LNCaP clone FGC (cell line): ENCODE measurements at regions not wholly inside any gene's neighbourhood (a gene's known extent, or its start where the extent isn't known, plus 50 kb on each side); places are given as distances from the start of the nearest gene placed in this dataset.

ENCODE experiments used
- DNase-seq: peaks from one replicate; pipeline ENCODE4 v3.0.0-alpha.2; 2011; ENCODE audit warnings: low read depth
- H3K4me3 ChIP-seq: 2 replicates; pipeline ENCODE4 v1.5.1; 2011; ENCODE audit warnings: mild to moderate bottlenecking, low read depth, low read length, control low read depth
- CTCF ChIP-seq: IDR thresholded peaks from 2 replicates; pipeline ENCODE4 v1.5.1; 2012; ENCODE audit warnings: mild to moderate bottlenecking; ENCODE audit not compliant: control insufficient read depth, insufficient read depth; ENCODE audit errors: extremely low read depth

DNA sequence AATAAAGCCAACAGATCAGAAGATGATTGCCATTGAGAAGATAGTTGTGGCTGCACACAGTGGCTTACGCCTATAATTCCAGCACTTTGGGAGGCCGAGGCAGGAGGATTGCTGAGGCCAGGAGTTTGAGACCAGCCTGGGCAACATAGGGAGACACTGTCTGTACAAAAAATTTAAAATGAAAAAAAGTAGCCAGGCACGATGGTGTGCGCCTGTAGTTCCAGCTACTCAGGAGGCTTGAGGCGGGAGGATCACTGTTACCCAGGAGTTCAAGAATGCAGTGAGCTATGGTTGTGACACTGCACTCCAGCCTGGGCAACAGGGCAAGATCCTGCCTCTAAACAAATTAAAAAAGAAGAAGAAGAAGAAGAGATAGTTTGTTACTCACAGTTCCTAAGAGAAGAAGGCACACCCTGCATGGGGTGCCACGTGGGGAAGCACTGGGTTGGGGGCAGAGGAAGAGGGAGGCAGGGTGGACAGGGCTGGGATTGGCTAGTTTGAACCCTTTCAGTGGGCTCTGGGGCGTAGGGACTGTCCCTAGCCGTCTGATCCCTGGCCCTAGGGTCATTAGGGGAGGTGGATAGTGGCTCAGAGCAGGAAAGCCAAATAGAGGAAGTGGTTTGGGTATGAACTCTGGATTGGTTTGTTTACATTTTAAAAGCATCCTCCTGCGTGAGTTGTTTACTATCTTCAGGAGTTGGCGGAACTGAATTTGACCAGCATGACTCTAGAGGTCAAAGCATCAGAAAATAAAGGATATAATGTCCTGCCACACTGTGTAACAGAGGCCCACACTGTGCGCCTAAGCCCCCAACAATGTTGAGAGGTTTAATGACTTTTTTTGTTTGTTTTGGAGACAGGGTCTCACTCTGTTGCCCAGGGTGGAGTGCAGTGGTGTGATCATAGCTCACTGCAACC lies 60.5 kb upstream of the MEDAG start:
- TF ChIP-seq CTCF = no peak
- DNase-seq = no peak
- no peak overlapping the region for H3K4me3 ChIP-seq

- TF ChIP-seq CTCF = no peak
- H3K4me3 ChIP-seq = no peak overlapping the region
- no peak for DNase-seq
Observed at GRCh38 chr13:30846311-30846710, 59.8 kb upstream of the MEDAG start.

DNA sequence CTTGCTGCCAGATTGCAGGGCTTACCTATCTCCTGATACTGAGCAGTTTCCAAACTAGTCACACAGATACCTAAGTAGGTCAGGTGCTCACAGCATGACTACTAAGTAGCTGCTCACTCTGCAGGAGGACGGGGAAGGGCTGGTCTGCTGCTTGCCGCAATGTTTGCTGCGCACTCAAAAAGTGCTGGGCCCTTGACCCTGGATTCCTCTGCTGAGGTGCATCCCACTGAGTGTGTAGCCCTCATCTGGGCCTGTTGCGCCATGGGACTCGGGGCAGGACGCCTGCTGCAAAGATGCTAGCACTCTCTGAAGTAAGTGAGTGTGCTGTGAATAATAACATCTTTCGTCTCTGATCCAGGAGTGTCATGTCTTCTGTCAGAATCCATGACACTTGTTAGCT lies 59.2 kb upstream of the MEDAG start:
- no peak overlapping the region for H3K4me3 ChIP-seq
- no peak for DNase-seq
- TF ChIP-seq CTCF = no peak

DNA sequence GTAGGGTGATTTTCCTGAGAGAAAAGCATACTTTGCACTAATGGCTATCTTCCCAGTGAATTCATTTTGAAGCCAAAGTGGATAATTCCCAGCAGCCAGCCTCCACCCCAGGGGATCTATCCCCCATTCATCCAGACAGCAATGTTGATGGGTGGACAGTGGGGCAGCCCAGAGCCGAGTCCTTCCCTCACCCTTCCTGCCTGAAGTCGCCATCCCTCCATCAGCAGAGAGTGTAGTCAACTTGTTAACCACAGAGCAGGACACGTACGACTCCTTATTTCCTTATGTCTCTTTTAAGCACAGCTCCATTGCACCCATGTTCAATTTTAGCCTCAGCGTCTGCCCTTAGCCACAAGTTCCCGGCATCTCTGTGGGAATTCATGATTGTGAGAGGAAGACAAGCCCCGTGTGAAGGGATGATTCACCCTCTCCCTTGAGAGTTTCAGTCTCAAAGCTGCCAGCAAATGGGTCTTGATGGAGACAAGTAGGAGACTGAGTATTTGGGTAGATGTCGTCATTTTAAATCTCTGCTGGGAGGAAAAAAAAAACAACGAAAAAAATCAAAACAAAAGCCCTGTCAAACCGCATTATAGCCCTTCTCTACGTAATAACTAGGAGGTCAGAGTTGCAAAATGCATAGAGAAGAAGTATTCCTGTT lies 58.3 kb upstream of the MEDAG start:
- H3K4me3 ChIP-seq = no peak overlapping the region
- TF ChIP-seq CTCF = no peak

DNA sequence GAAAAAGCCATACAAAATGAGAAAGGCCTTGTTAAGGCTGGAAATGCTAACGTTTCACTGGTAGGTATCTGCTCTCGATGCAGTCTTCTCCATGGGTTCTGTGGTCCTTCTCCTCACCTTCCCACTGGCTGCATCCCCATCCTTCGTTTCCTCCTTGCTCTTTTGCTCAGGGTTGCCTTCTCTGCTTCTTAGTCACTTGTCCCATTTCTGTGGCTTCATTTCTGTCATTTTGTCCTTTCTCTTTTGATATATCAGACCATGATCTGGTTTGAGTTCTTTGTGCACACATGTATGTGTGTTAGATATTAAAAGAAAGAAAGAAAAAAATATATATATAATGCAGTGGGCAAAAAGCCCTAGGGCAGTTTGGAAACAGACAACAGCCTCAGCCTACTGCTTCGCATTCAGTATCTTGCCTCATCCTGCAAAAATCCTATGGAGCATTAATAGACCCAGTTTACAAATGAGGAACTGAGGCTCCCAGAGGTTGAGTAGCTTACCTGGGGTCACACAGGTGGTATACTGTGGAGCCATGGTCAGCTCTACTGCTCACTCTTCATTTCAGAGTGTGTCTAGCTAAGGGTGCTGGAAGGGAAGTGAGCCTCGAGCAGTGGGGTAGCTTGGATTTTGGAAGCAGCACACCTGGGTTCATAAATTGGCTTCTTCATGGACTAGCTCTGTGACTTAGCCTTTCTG lies 57.6 kb upstream of the MEDAG start:
- DNase-seq = no peak
- no peak overlapping the region for H3K4me3 ChIP-seq
- no peak for TF ChIP-seq CTCF

More for the DNA sequence above, 58.3 kb upstream of the MEDAG start:
- DNase-seq = no peak

DNA sequence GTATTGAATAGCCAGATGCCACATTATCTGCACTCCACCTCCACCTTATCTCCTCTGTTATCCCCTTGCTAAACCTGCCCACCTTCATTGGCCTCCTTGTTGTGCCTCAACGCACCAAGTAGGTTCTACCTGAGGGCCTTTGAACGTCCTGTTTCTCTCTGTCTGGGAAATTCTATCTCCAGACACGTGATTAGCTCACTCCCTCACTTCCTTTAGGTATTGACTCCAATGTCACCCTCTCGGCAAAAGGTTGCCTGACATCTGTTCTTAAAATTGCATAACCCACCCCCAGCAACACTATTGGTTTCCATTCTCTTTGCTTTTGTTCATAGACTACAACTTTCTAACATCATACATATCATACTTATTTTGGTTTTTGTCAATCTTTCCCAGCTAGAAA lies 56.5 kb upstream of the MEDAG start:
- no peak for TF ChIP-seq CTCF
- H3K4me3 ChIP-seq = no peak overlapping the region
- DNase-seq = no peak
